H9 (cell line): ENCODE measurements at regions not wholly inside any gene's neighbourhood (a gene's known extent, or its start where the extent isn't known, plus 50 kb on each side); places are given as distances from the start of the nearest gene placed in this dataset.

Experiments used
- DNase-seq: peaks from one replicate; pipeline ENCODE4 v3.0.0-alpha.2; 2017
- H2AFZ ChIP-seq: one replicate; pipeline ENCODE4 v1.6.1; 2013; ENCODE audit warnings: mild to moderate bottlenecking, low read length, control low read depth, moderate library complexity
- H2AK5ac ChIP-seq: 2 replicates; pipeline ENCODE4 v1.6.1; 2013; ENCODE audit warnings: low read length, control low read depth, mixed read lengths; ENCODE audit not compliant: insufficient read length
- H2BK120ac ChIP-seq: one replicate; pipeline ENCODE4 v1.6.1; 2013; ENCODE audit warnings: low read depth, mild to moderate bottlenecking, low read length, control low read depth, inconsistent platforms; ENCODE audit not compliant: poor library complexity, severe bottlenecking
- H2BK12ac ChIP-seq: 2 replicates; pipeline ENCODE4 v1.6.1; 2013; ENCODE audit warnings: low read length, control low read depth, mixed read lengths, low read depth; ENCODE audit not compliant: insufficient read length
- H2BK15ac ChIP-seq: 2 replicates; pipeline ENCODE4 v1.6.1; 2013; ENCODE audit warnings: low read depth, low read length, control low read depth
- H2BK20ac ChIP-seq: one replicate; pipeline ENCODE4 v1.6.1; 2013; ENCODE audit warnings: low read depth, mild to moderate bottlenecking, low read length, control low read depth, inconsistent platforms; ENCODE audit not compliant: poor library complexity, severe bottlenecking
- H2BK5ac ChIP-seq: 2 replicates; pipeline ENCODE4 v1.6.1; 2013; ENCODE audit warnings: low read length, control low read depth, mixed read lengths; ENCODE audit not compliant: insufficient read length
- H3K14ac ChIP-seq: 2 replicates; pipeline ENCODE4 v1.6.1; 2013; ENCODE audit warnings: low read length, control low read depth; ENCODE audit not compliant: insufficient read depth
- H3K18ac ChIP-seq: 2 replicates; pipeline ENCODE4 v1.6.1; 2013; ENCODE audit warnings: low read depth, mild to moderate bottlenecking, mixed read lengths, low read length, control low read depth; ENCODE audit not compliant: insufficient read length
- H3K23ac ChIP-seq: 2 replicates; pipeline ENCODE4 v1.6.1; 2013; ENCODE audit warnings: low read length, control low read depth, mixed read lengths, low read depth; ENCODE audit not compliant: insufficient read length
- H3K23me2 ChIP-seq: 2 replicates; pipeline ENCODE4 v1.6.1; 2013; ENCODE audit warnings: low read depth, mild to moderate bottlenecking, mixed read lengths, low read length, control low read depth; ENCODE audit not compliant: insufficient read length, poor library complexity, severe bottlenecking
- H3K27ac ChIP-seq: 2 replicates; pipeline ENCODE4 v1.5.1; 2013; ENCODE audit warnings: low read length, control low read depth, mixed read lengths, low read depth; ENCODE audit not compliant: insufficient read length
- H3K27me3 ChIP-seq: 2 replicates; pipeline ENCODE4 v1.6.1; 2013; ENCODE audit warnings: low read length, control low read depth, inconsistent platforms; ENCODE audit not compliant: insufficient read depth
- H3K4ac ChIP-seq: 2 replicates; pipeline ENCODE4 v1.6.1; 2013; ENCODE audit warnings: low read depth, mild to moderate bottlenecking, control low read depth, inconsistent platforms, low read length, moderate library complexity
- H3K4me1 ChIP-seq: 2 replicates; pipeline ENCODE4 v1.6.1; 2013; ENCODE audit warnings: low read length, control low read depth, inconsistent platforms; ENCODE audit not compliant: insufficient read depth
- H3K4me2 ChIP-seq: 2 replicates; pipeline ENCODE4 v1.6.1; 2013; ENCODE audit warnings: low read length, control low read depth, mixed read lengths; ENCODE audit not compliant: insufficient read length, insufficient read depth
- H3K56ac ChIP-seq: 2 replicates; pipeline ENCODE4 v1.6.1; 2013; ENCODE audit warnings: low read depth, mild to moderate bottlenecking, mixed read lengths, low read length, control low read depth; ENCODE audit not compliant: insufficient read length
- H3K79me1 ChIP-seq: 2 replicates; pipeline ENCODE4 v1.6.1; 2013; ENCODE audit warnings: low read depth, mild to moderate bottlenecking, moderate library complexity, low read length, control low read depth, inconsistent platforms; ENCODE audit not compliant: insufficient read depth, poor library complexity, severe bottlenecking
- H3K79me2 ChIP-seq: 2 replicates; pipeline ENCODE4 v1.6.1; 2013; ENCODE audit warnings: low read length, control low read depth, inconsistent platforms; ENCODE audit not compliant: insufficient read depth
- H3K9ac ChIP-seq: 2 replicates; pipeline ENCODE4 v1.6.1; 2013; ENCODE audit warnings: low read length, control low read depth, mixed read lengths; ENCODE audit not compliant: insufficient read length; ENCODE audit errors: extremely low read depth
- H3K9me3 ChIP-seq: one replicate; pipeline ENCODE4 v1.6.1; 2013; ENCODE audit warnings: low read depth, low read length, inconsistent platforms; ENCODE audit not compliant: control insufficient read depth
- H3T11ph ChIP-seq: one replicate; pipeline ENCODE4 v1.6.1; 2013; ENCODE audit warnings: mild to moderate bottlenecking, low read length, control low read depth, inconsistent platforms
- H4K20me1 ChIP-seq: one replicate; pipeline ENCODE4 v1.6.1; 2013; ENCODE audit not compliant: control insufficient read depth, insufficient read length, insufficient read depth
- H4K5ac ChIP-seq: 2 replicates; pipeline ENCODE4 v1.6.1; 2013; ENCODE audit warnings: low read depth, mild to moderate bottlenecking, mixed read lengths, low read length, control low read depth; ENCODE audit not compliant: insufficient read length
- H4K8ac ChIP-seq: replicated peaks from 2 replicates; pipeline ENCODE4 v1.6.1; 2013; ENCODE audit warnings: low read length, control low read depth, mixed read lengths, low read depth; ENCODE audit not compliant: insufficient read length
- H4K91ac ChIP-seq: 2 replicates; pipeline ENCODE4 v1.6.1; 2013; ENCODE audit warnings: low read depth, mild to moderate bottlenecking, moderate library complexity, mixed read lengths, low read length, control low read depth; ENCODE audit not compliant: insufficient read length
- H3K27ac Mint-ChIP-seq, 3 experiments: 2 replicates in 2 of 3; 3 replicates in 1 of 3; pipeline ENCODE4 v1.8.0; 2020 to 2021; ENCODE audit warnings: mixed read lengths in 3 of 3, mild to moderate bottlenecking in 1 of 3, moderate library complexity in 1 of 3
- H3K27me3 Mint-ChIP-seq: 2 replicates; pipeline ENCODE4 v1.8.0; 2021; ENCODE audit warnings: low read depth, mild to moderate bottlenecking, moderate library complexity, mixed read lengths
- H3K36me3 Mint-ChIP-seq, 3 experiments: 2 replicates in 2 of 3; 3 replicates in 1 of 3; pipeline ENCODE4 v1.8.0; 2020 to 2021; ENCODE audit warnings: low read depth in 3 of 3, mixed read lengths in 3 of 3; ENCODE audit not compliant: insufficient read depth in 1 of 3
- H3K4me1 Mint-ChIP-seq, 2 experiments: 2 replicates each; pipeline ENCODE4 v1.8.0; 2020; ENCODE audit warnings: mixed read lengths in 2 of 2
- H3K4me3 Mint-ChIP-seq, 2 experiments: 2 replicates in 1 of 2; 3 replicates in 1 of 2; pipeline ENCODE4 v1.8.0; 2020 to 2021; ENCODE audit warnings: mild to moderate bottlenecking in 2 of 2, mixed read lengths in 2 of 2, moderate library complexity in 1 of 2
- H3K9me3 Mint-ChIP-seq, 2 experiments: 2 replicates in 1 of 2; 3 replicates in 1 of 2; pipeline ENCODE4 v1.8.0; 2020; ENCODE audit warnings: mild to moderate bottlenecking in 2 of 2, mixed read lengths in 2 of 2, moderate library complexity in 1 of 2
- CTCF ChIP-seq: fragments of 200-600 bp; sonication (generic); conservative IDR thresholded peaks from 3 replicates; pipeline ENCODE4 v1.8.0; 2021; ENCODE audit warnings: antibody characterized with exemption, mild to moderate bottlenecking
- WGBS: extraction: QIAGEN DNeasy Blood & Tissue Kit; methylation state at CpG from one replicate; pipeline ENCODE4 v1.1.7; 2013; ENCODE audit warnings: missing lambda C conversion rate, low lambda C conversion rate, mixed read lengths; ENCODE audit not compliant: insufficient read length; ENCODE audit errors: extremely low coverage; 5-methylcytosine and 5-hydroxymethylcytosine counted together

GRCh38 chr4:189096717-189097116, 844.0 kb upstream of the FRG1 start:
- no peak overlapping the region for H3K4me2 ChIP-seq
- no peak overlapping the region for H2AK5ac ChIP-seq
- H2BK12ac ChIP-seq = no peak overlapping the region
- H4K8ac ChIP-seq = no peak overlapping the region
- no peaks in the 10 kb centered on the region for H3K79me2 ChIP-seq
- H3K9me3 ChIP-seq = no peaks in the 10 kb centered on the region
- no peak overlapping the region for H3K18ac ChIP-seq
- no peak overlapping the region for H2BK5ac ChIP-seq
- no peaks in the 10 kb centered on the region for H3K27me3 ChIP-seq
- peak; percentile 59 for DNase-seq
- H2BK20ac ChIP-seq = no peak overlapping the region
- Mint-ChIP-seq H3K9me3 (peaks cover 5 to 9% of the 10 kb centered on the region in 2 experiments), H3K27ac (peak overlapping the region in 1 of 3 experiments; percentile 80; a peak in 2 of 7 replicates), H3K36me3 (peaks cover 0 to 15% (median 3%) of the 10 kb centered on the region in 3 experiments; a peak in 3 of 7 replicates), H3K4me1 (peaks cover 8 to 14% of the 10 kb centered on the region in 2 experiments), H3K27me3 (no peaks in the 10 kb centered on the region), H3K4me3 (no peak overlapping the region)
- H4K91ac ChIP-seq = no peak overlapping the region
- H3K23me2 ChIP-seq = no peaks in the 10 kb centered on the region
- no peaks in the 10 kb centered on the region for H4K20me1 ChIP-seq
- no peak overlapping the region for H3T11ph ChIP-seq
- no peak overlapping the region for H3K56ac ChIP-seq
- H3K27ac ChIP-seq = no peak overlapping the region
- H3K4ac ChIP-seq = no peak overlapping the region
- no peaks in the 10 kb centered on the region for H3K4me1 ChIP-seq
- H3K79me1 ChIP-seq = no peaks in the 10 kb centered on the region
- H3K14ac ChIP-seq = no peak overlapping the region
- no peak overlapping the region for H3K23ac ChIP-seq
- no peak overlapping the region for H3K9ac ChIP-seq
- H2AFZ ChIP-seq = no peak overlapping the region
- no CpG with 5 or more reads among the region's 25 CpGs for WGBS
- no peak overlapping the region for H2BK15ac ChIP-seq
- H4K5ac ChIP-seq = no peak overlapping the region
- peak; percentile 84 for TF ChIP-seq CTCF
- no peak overlapping the region for H2BK120ac ChIP-seq
